Ovary (tissue), 7 donors: ENCODE measurements at regions not wholly inside any gene's neighbourhood (a gene's known extent, or its start where the extent isn't known, plus 50 kb on each side); places are given as distances from the start of the nearest gene placed in this dataset.

ENCODE experiments used
- DNase-seq, 5 donors: peaks; one replicate each; pipeline ENCODE4 v3.0.0-alpha.2; 2019 to 2020
- H3K27ac ChIP-seq, 2 donors: fragments of 200-600 bp; one replicate each; pipeline versions ENCODE4 v1.5.1 to v1.8.0; 2019 to 2022
- H3K27me3 ChIP-seq: fragments of 200-600 bp; one replicate; pipeline ENCODE4 v1.8.0; 2022
- H3K36me3 ChIP-seq: fragments of 200-600 bp; sonication (generic); one replicate; pipeline ENCODE4 v1.5.1; 2019
- H3K4me1 ChIP-seq: one replicate; pipeline ENCODE4 v1.8.1; 2013; ENCODE audit warnings: mild to moderate bottlenecking, moderate library complexity; ENCODE audit not compliant: insufficient read depth
- H3K4me3 ChIP-seq: fragments of 200-600 bp; sonication (generic); one replicate; pipeline ENCODE4 v1.5.1; 2017
- H3K9me3 ChIP-seq, 2 donors: fragments of 200-600 bp in 1 of 2; sonication (generic) in 1 of 2; one replicate each; pipeline versions ENCODE4 v1.5.1 to v1.8.1; 2013 to 2019; ENCODE audit warnings: mild to moderate bottlenecking in 1 of 2, moderate library complexity in 1 of 2
- CTCF ChIP-seq, 3 donors: fragments of 450-650 bp in 2 of 3; fragments of 200-600 bp in 1 of 3; IDR thresholded peaks; one replicate each; pipeline versions ENCODE4 v1.5.1 to v1.8.0; 2016 to 2022; ENCODE audit warnings: antibody characterized with exemption in 3 of 3, mild to moderate bottlenecking in 1 of 3
- EP300 ChIP-seq: sonication (generic); formaldehyde crosslinking; IDR thresholded peaks from one replicate; pipeline ENCODE4 v1.6.1; 2017; ENCODE audit warnings: antibody characterized with exemption
- POLR2A ChIP-seq: fragments of 450-650 bp; IDR thresholded peaks from one replicate; pipeline ENCODE4 v1.6.1; 2017; ENCODE audit warnings: antibody characterized with exemption, mild to moderate bottlenecking, moderate library complexity
- WGBS, 3 donors: extraction: QIAGEN DNeasy Blood & Tissue Kit in 1 of 3; methylation state at CpG; one replicate each; pipeline versions ENCODE4 v1.1.5 to v1.1.7; 2013 to 2017; 5-methylcytosine and 5-hydroxymethylcytosine counted together
- intact Hi-C, 4 donors: fragments of 100-400 bp; cut with DNase I; formaldehyde crosslinking; loops; one replicate each; pipeline versions ENCODE4 v1.11.0 to v1.15.1; 2022 to 2023
- donor health status: DM: no; HTN: no; CAD: no; lungs with moderate emphysema.
- donor health status: DM: no; HTN: no; CAD: no.
- donor health status: Bipolar disorder and iron deficiency.
- donor health status: DM: no; HTN: no; CAD: no.
- donor health status: DM: yes; HTN: yes; CAD: no.

- intact Hi-C loops, result no loop called here
- WGBS, 3 donors, result 23 to 37% (median 30%) methylated on average over 11 of the region's 11 CpGs
- Histone ChIP-seq H3K27me3 (no peaks in the 10 kb centered on the region), H3K27ac (no peak overlapping the region), H3K4me1 (peaks cover 9% of the 10 kb centered on the region), H3K9me3 (no peaks in the 10 kb centered on the region), H3K36me3 (no peaks in the 10 kb centered on the region), H3K4me3 (no peak overlapping the region)
- TF ChIP-seq CTCF (IDR thresholded peaks at IDR 0.05), result no peak
- TF ChIP-seq POLR2A, result peak; percentile 18
- peak; percentile 99 for TF ChIP-seq EP300
- DNase-seq, result peak; percentile 41 to 83 (median 69)
These were observed 114.9 kb upstream of the PTPN1 start for GRCh38 chr20:50395251-50395729.

GRCh38 chr20:50395914-50396488 is 114.2 kb upstream of the PTPN1 start:
- WGBS, 3 donors, result 88 to 89% (median 88%) methylated on average over 14 of the region's 14 CpGs
- peaks cover 9% of the 10 kb centered on the region for H3K4me1 ChIP-seq

GRCh38 chr20:50396623-50397022 is 113.6 kb upstream of the PTPN1 start:
- Histone ChIP-seq H3K4me1 (peaks cover 9% of the 10 kb centered on the region), H3K4me3 (no peak overlapping the region), H3K9me3 (no peaks in the 10 kb centered on the region), H3K27me3 (no peaks in the 10 kb centered on the region), H3K27ac (no peak overlapping the region), H3K36me3 (no peaks in the 10 kb centered on the region)
- 91 to 96% (median 94%) methylated on average over 6 of the region's 6 CpGs for WGBS, 3 donors
- TF ChIP-seq POLR2A (no peak), EP300 (no peak), CTCF (IDR thresholded peaks at IDR 0.05) (no peak)
- DNase-seq, result no peak
- intact Hi-C loops, result loop anchor here in 1 of 4 donors (2.0 kb wide), 1 partner anchor 26 kb away; no protein-coding TSS in a partner anchor

More at GRCh38 chr20:50395914-50396488, 114.2 kb upstream of the PTPN1 start:
- TF ChIP-seq CTCF (IDR thresholded peaks at IDR 0.05) (no peak), EP300 (no peak), POLR2A (no peak)
- Histone ChIP-seq H3K27ac (no peak overlapping the region), H3K27me3 (no peaks in the 10 kb centered on the region), H3K36me3 (no peaks in the 10 kb centered on the region), H3K9me3 (no peaks in the 10 kb centered on the region), H3K4me3 (no peak overlapping the region)
- DNase-seq, result no peak
- intact Hi-C loops, result loop anchor here in 1 of 4 donors (2.0 kb wide), 1 partner anchor 27 kb away; no protein-coding TSS in a partner anchor

- Histone ChIP-seq H3K4me1 (peaks cover 9% of the 10 kb centered on the region), H3K27ac (no peak overlapping the region), H3K4me3 (no peak overlapping the region), H3K9me3 (no peaks in the 10 kb centered on the region), H3K36me3 (no peaks in the 10 kb centered on the region), H3K27me3 (no peaks in the 10 kb centered on the region)
- DNase-seq, result no peak
- 81 to 88% (median 85%) methylated on average over 5 of the region's 5 CpGs for WGBS, 3 donors
- TF ChIP-seq EP300, result no peak
- no peak for TF ChIP-seq POLR2A
- TF ChIP-seq CTCF (IDR thresholded peaks at IDR 0.05), result no peak
- intact Hi-C loops, result loop anchor here in 1 of 4 donors (2.0 kb wide), 1 partner anchor 26 kb away; no protein-coding TSS in a partner anchor
These were observed 113.1 kb upstream of the PTPN1 start for GRCh38 chr20:50397058-50397457.
